ENCODE measurements at regions not wholly inside any gene's neighbourhood (a gene's known extent, or its start where the extent isn't known, plus 50 kb on each side); places are given as distances from the start of the nearest gene placed in this dataset.
A peak's percentile ranks its signal among the peaks of the same experiment; 100 is the strongest.

DNA sequence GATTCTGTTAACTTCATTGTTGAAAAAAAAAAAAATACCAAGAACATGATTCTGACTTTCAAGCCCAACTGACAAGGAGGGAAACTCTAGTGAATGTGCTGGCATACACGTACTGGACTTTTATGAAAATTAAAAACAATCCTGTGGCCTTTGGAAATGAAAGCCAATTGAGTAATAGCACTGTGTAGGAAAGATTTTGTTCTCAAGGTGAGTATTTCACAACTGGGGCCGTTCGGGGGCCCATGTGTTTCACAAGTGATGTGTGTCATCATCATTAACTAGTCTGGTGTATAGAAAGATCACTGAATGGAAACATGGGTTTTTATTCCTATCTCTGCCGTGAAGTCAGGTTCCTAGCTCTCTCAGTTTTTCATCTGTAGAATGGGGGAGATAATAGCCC lies 605.0 kb upstream of the CLINT1 start (continued):
- TF ChIP-seq, protein P1, sequence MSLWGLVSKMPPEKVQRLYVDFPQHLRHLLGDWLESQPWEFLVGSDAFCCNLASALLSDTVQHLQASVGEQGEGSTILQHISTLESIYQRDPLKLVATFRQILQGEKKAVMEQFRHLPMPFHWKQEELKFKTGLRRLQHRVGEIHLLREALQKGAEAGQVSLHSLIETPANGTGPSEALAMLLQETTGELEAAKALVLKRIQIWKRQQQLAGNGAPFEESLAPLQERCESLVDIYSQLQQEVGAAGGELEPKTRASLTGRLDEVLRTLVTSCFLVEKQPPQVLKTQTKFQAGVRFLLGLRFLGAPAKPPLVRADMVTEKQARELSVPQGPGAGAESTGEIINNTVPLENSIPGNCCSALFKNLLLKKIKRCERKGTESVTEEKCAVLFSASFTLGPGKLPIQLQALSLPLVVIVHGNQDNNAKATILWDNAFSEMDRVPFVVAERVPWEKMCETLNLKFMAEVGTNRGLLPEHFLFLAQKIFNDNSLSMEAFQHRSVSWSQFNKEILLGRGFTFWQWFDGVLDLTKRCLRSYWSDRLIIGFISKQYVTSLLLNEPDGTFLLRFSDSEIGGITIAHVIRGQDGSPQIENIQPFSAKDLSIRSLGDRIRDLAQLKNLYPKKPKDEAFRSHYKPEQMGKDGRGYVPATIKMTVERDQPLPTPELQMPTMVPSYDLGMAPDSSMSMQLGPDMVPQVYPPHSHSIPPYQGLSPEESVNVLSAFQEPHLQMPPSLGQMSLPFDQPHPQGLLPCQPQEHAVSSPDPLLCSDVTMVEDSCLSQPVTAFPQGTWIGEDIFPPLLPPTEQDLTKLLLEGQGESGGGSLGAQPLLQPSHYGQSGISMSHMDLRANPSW (CRISPR knock-in tag; IDR thresholded peaks at IDR 0.05; ENCODE audit: borderline replicate concordance): no peak
- TF ChIP-seq LCORL (IDR thresholded peaks at IDR 0.05) (no peak), LCORL (CRISPR knock-in tag; IDR thresholded peaks at IDR 0.05) (no peak), ZNF775 (CRISPR knock-in tag; IDR thresholded peaks at IDR 0.05; ENCODE audit: borderline replicate concordance) (no peak), JUND (CRISPR knock-in tag; IDR thresholded peaks at IDR 0.05) (0 out of 2 replicates have a peak, but pooled peaks have one; percentile 33), RBFOX2 (IDR thresholded peaks at IDR 0.05; ENCODE audit: low read depth, low read length) (no peak), TMF1 (CRISPR knock-in tag; IDR thresholded peaks at IDR 0.05; ENCODE audit: low read depth) (no peak), POLR2A (IDR thresholded peaks at IDR 0.05; ENCODE audit: insufficient read depth in 1 of 2, low read depth in 2 of 2, low read length in 2 of 2) (no peak), KLF15 (CRISPR knock-in tag; IDR thresholded peaks at IDR 0.05; ENCODE audit: borderline replicate concordance) (no peak), ZNF24 (IDR thresholded peaks at IDR 0.05) (no peak), ZFX (CRISPR knock-in tag; IDR thresholded peaks at IDR 0.05; ENCODE audit: low read depth) (no peak), ZFP37 (CRISPR knock-in tag; IDR thresholded peaks at IDR 0.05; ENCODE audit: borderline replicate concordance) (no peak)
- TF ChIP-seq, protein P2, sequence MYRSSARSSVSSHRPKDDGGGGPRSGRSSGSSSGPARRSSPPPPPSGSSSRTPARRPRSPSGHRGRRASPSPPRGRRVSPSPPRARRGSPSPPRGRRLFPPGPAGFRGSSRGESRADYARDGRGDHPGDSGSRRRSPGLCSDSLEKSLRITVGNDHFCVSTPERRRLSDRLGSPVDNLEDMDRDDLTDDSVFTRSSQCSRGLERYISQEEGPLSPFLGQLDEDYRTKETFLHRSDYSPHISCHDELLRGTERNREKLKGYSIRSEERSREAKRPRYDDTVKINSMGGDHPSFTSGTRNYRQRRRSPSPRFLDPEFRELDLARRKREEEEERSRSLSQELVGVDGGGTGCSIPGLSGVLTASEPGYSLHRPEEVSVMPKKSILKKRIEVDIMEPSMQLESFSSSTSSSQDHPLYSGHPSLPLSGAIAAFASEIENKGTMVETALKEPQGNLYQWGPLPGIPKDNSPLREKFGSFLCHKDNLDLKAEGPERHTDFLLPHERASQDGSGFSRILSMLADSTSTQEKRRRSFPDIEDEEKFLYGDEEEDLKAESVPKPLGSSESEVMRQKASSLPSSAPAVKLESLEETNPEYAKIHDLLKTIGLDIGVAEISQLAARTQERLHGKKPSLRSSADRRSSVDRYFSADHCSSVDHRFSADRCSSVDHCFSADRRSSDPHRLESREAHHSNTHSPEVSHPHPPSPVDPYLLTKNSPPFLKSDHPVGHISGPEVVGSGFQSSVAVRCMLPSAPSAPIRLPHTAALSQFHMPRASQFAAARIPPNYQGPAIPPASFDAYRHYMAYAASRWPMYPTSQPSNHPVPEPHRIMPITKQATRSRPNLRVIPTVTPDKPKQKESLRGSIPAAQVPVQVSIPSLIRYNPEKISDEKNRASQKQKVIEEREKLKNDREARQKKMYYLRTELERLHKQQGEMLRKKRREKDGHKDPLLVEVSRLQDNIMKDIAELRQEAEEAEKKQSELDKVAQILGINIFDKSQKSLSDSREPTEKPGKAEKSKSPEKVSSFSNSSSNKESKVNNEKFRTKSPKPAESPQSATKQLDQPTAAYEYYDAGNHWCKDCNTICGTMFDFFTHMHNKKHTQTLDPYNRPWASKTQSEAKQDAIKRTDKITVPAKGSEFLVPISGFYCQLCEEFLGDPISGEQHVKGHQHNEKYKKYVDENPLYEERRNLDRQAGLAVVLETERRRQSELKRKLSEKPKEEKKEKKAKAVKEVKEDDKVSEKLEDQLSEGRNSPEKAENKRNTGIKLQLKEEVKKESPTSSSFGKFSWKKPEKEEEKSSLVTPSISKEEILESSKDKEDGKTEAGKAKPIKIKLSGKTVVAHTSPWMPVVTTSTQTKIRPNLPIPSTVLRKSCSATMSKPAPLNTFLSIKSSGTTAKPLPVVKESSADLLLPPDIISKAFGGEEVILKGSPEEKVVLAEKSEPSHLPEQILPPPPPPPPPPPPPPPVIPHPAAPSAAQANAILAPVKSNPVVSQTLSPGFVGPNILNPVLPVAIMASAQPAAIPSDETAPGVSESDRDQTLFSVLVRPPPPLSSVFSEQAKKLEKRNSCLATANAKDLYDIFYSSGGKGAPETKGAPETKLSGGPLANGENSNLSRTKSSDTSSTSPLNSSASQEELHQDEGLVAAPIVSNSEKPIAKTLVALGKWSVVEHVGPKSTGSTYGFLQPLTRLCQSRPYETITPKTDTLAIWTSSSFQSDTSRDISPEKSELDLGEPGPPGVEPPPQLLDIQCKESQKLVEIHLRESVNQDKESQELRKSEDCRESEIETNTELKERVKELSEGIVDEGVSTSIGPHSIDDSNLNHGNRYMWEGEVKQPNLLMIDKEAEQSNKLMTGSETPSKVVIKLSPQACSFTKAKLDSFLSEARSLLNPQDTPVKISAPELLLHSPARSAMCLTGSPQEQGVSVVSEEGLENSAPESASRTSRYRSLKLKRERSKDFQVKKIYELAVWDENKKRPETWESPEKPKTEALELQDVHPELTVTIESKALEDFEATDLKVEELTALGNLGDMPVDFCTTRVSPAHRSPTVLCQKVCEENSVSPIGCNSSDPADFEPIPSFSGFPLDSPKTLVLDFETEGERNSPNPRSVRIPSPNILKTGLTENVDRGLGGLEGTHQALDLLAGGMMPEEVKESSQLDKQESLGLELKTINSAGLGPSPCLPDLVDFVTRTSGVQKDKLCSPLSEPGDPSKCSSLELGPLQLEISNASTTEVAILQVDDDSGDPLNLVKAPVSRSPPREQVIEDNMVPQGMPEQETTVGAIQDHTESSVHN (CRISPR knock-in tag; IDR thresholded peaks at IDR 0.05): no peak
- TF ChIP-seq, protein P3, sequence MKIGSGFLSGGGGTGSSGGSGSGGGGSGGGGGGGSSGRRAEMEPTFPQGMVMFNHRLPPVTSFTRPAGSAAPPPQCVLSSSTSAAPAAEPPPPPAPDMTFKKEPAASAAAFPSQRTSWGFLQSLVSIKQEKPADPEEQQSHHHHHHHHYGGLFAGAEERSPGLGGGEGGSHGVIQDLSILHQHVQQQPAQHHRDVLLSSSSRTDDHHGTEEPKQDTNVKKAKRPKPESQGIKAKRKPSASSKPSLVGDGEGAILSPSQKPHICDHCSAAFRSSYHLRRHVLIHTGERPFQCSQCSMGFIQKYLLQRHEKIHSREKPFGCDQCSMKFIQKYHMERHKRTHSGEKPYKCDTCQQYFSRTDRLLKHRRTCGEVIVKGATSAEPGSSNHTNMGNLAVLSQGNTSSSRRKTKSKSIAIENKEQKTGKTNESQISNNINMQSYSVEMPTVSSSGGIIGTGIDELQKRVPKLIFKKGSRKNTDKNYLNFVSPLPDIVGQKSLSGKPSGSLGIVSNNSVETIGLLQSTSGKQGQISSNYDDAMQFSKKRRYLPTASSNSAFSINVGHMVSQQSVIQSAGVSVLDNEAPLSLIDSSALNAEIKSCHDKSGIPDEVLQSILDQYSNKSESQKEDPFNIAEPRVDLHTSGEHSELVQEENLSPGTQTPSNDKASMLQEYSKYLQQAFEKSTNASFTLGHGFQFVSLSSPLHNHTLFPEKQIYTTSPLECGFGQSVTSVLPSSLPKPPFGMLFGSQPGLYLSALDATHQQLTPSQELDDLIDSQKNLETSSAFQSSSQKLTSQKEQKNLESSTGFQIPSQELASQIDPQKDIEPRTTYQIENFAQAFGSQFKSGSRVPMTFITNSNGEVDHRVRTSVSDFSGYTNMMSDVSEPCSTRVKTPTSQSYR (CRISPR knock-in tag; IDR thresholded peaks at IDR 0.05; ENCODE audit: borderline replicate concordance): peak; percentile 37; the same call in 1 of the 2 replicates
- TF ChIP-seq, protein P4, sequence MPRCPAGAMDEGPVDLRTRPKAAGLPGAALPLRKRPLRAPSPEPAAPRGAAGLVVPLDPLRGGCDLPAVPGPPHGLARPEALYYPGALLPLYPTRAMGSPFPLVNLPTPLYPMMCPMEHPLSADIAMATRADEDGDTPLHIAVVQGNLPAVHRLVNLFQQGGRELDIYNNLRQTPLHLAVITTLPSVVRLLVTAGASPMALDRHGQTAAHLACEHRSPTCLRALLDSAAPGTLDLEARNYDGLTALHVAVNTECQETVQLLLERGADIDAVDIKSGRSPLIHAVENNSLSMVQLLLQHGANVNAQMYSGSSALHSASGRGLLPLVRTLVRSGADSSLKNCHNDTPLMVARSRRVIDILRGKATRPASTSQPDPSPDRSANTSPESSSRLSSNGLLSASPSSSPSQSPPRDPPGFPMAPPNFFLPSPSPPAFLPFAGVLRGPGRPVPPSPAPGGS (CRISPR knock-in tag; IDR thresholded peaks at IDR 0.05): no peak
